ENCODE measurements at regions not wholly inside any gene's neighbourhood (a gene's known extent, or its start where the extent isn't known, plus 50 kb on each side); places are given as distances from the start of the nearest gene placed in this dataset.

- TF ChIP-seq CTCF (IDR thresholded peaks at IDR 0.05): no peak
- Histone ChIP-seq H3K4me1 (ENCODE audit: control insufficient read depth in 1 of 2, insufficient read depth in 2 of 2, low read length in 2 of 2) (no peaks in the 10 kb centered on the region), H3K79me2 (ENCODE audit: insufficient read depth, low read length) (no peaks in the 10 kb centered on the region), H3K4me3 (replicated peaks in 1 of 3; ENCODE audit: low read depth in 2 of 3, low read length in 3 of 3) (no peak overlapping the region), H4K20me1 (ENCODE audit: insufficient read depth, low read length) (no peaks in the 10 kb centered on the region), H3K36me3 (replicated peaks in 1 of 2; ENCODE audit: control insufficient read depth in 1 of 2, insufficient read depth in 2 of 2, low read length in 2 of 2) (no peaks in the 10 kb centered on the region), H3K9me3 (replicated peaks in 1 of 2; ENCODE audit: control insufficient read depth in 1 of 2, insufficient read depth in 1 of 2, low read length in 2 of 2) (no peaks in the 10 kb centered on the region), H3K27me3 (ENCODE audit: control insufficient read depth in 2 of 2, insufficient read depth in 2 of 2, low read length in 2 of 2) (no peaks in the 10 kb centered on the region), H3K9ac (ENCODE audit: insufficient read depth, low read length, poor library complexity, severe bottlenecking) (no peak overlapping the region), H3K27ac (ENCODE audit: low read depth in 1 of 2, low read length in 2 of 2) (no peak overlapping the region), H3K4me2 (replicated peaks; ENCODE audit: extremely low read depth, low read length, poor library complexity, severe bottlenecking) (no peak overlapping the region), H2AFZ (ENCODE audit: insufficient read depth, low read depth, low read length, poor library complexity, severe bottlenecking) (no peak overlapping the region)
- Mint-ChIP-seq H3K4me3 (no peak overlapping the region), H3K27ac (no peak overlapping the region), H3K4me1 (no peaks in the 10 kb centered on the region), H3K27me3 (ENCODE audit: low read depth in 3 of 3) (no peaks in the 10 kb centered on the region), H3K9me3 (peaks cover 0 to 6% (median 0%) of the 10 kb centered on the region in 7 donors), H3K36me3 (no peaks in the 10 kb centered on the region)
- intact Hi-C loops (cut with micrococcal nuclease): no loop called here
- DNase-seq: no peak
Measured at GRCh38 chr7:123279949-123280348, 80.2 kb upstream of the SLC13A1 start.

GRCh38 chr7:123275036-123275753, 75.4 kb upstream of the SLC13A1 start:
- Histone ChIP-seq H3K4me1 (ENCODE audit: control insufficient read depth in 1 of 2, insufficient read depth in 2 of 2, low read length in 2 of 2) (no peaks in the 10 kb centered on the region), H3K36me3 (replicated peaks in 1 of 2; ENCODE audit: control insufficient read depth in 1 of 2, insufficient read depth in 2 of 2, low read length in 2 of 2) (no peaks in the 10 kb centered on the region)
- no peak for TF ChIP-seq CTCF (IDR thresholded peaks at IDR 0.05)

More at GRCh38 chr7:123275036-123275753, 75.4 kb upstream of the SLC13A1 start:
- Histone ChIP-seq H3K27ac (ENCODE audit: low read depth in 1 of 2, low read length in 2 of 2) (no peak overlapping the region), H3K79me2 (ENCODE audit: insufficient read depth, low read length) (no peaks in the 10 kb centered on the region), H3K4me2 (replicated peaks; ENCODE audit: extremely low read depth, low read length, poor library complexity, severe bottlenecking) (no peak overlapping the region), H3K4me3 (replicated peaks in 1 of 3; ENCODE audit: low read depth in 2 of 3, low read length in 3 of 3) (no peak overlapping the region), H3K27me3 (ENCODE audit: control insufficient read depth in 2 of 2, insufficient read depth in 2 of 2, low read length in 2 of 2) (no peaks in the 10 kb centered on the region), H4K20me1 (ENCODE audit: insufficient read depth, low read length) (no peaks in the 10 kb centered on the region), H3K9me3 (replicated peaks in 1 of 2; ENCODE audit: control insufficient read depth in 1 of 2, insufficient read depth in 1 of 2, low read length in 2 of 2) (no peaks in the 10 kb centered on the region), H2AFZ (ENCODE audit: insufficient read depth, low read depth, low read length, poor library complexity, severe bottlenecking) (no peak overlapping the region), H3K9ac (ENCODE audit: insufficient read depth, low read length, poor library complexity, severe bottlenecking) (no peak overlapping the region)
- Mint-ChIP-seq H3K4me1 (no peaks in the 10 kb centered on the region), H3K36me3 (no peaks in the 10 kb centered on the region), H3K27ac (no peak overlapping the region), H3K27me3 (ENCODE audit: low read depth in 3 of 3) (peaks cover 0 to 1% (median 0%) of the 10 kb centered on the region in 3 donors), H3K4me3 (no peak overlapping the region), H3K9me3 (peaks cover 0 to 4% (median 0%) of the 10 kb centered on the region in 7 donors)
- no CpG with 5 or more reads among the region's 2 CpGs for WGBS (ENCODE audit: insufficient coverage)
- intact Hi-C loops (cut with micrococcal nuclease): no loop called here
- DNase-seq: no peak

Data from CD14-positive monocyte (primary cell).